K562 (cell line): ENCODE measurements at regions not wholly inside any gene's neighbourhood (a gene's known extent, or its start where the extent isn't known, plus 50 kb on each side); places are given as distances from the start of the nearest gene placed in this dataset.

Source experiments
- ATAC-seq: fragments of 200-7000 bp; cut with Tn5 transposase; 3 replicates; pipeline ENCODE4 v1.9.1; 2020; ENCODE audit warnings: moderate library complexity
- BruUV-seq: library from RNA; stranded (reverse); fragments of 400-500 nt; replicated peaks from 2 replicates; lab custom pipeline; 2021; lab: Mats Ljungman, UMichigan
- CTCF ChIA-PET: fragments of 300-600 bp; formaldehyde crosslinking; extraction: SDS; loops from one replicate; lab custom pipeline; 2021; ENCODE audit warnings: low intra/inter-chr PET ratio; lab: Yijun Ruan, JAX
- POLR2A ChIA-PET: fragments of 300-600, 350-650 bp; sonication (Branson Sonifier 250); formaldehyde crosslinking; extraction: SDS; loops from one replicate; lab custom pipeline; 2021; ENCODE audit warnings: antibody characterized with exemption, inconsistent platforms; lab: Yijun Ruan, JAX
- DNase-seq, 4 experiments: peaks; one replicate each; pipeline versions ENCODE4 v3.0.0 to v3.0.0-alpha.2; 2011 to 2018; ENCODE audit warnings: low spot score in 3 of 4, mixed read lengths in 3 of 4; ENCODE audit errors: extremely low read depth in 1 of 4
- FAIRE-seq: peaks from 2 replicates; lab custom pipeline; 2011; peaks lifted over from hg19 to GRCh38; lab: Jason Lieb, UNC
- H2AFZ ChIP-seq: 2 replicates; pipeline ENCODE4 v1.6.0; 2011; ENCODE audit warnings: low read depth, low read length, control low read depth, inconsistent platforms
- H3K27ac ChIP-seq: fragments of 200-600 bp; 3 replicates; pipeline ENCODE4 v1.8.0; 2011; ENCODE audit warnings: low read depth, mild to moderate bottlenecking, control low read depth, inconsistent platforms, low read length, moderate library complexity, mixed read lengths; ENCODE audit errors: extremely low read depth
- H3K27me3 ChIP-seq, 2 experiments: fragments of 300-600 bp in 1 of 2; 2 replicates in 1 of 2; 3 replicates in 1 of 2; pipeline versions ENCODE4 v1.6.0 to v1.8.0; 2011; ENCODE audit warnings: inconsistent platforms in 2 of 2, low read length in 2 of 2, mild to moderate bottlenecking in 1 of 2, mixed read lengths in 1 of 2, moderate library complexity in 1 of 2; ENCODE audit not compliant: control insufficient read depth in 2 of 2, insufficient read depth in 2 of 2
- H3K36me3 ChIP-seq: fragments of 300-600 bp; 3 replicates; pipeline ENCODE4 v1.8.0; 2011; ENCODE audit warnings: mild to moderate bottlenecking, low read length, inconsistent platforms; ENCODE audit not compliant: control insufficient read depth, insufficient read depth
- H3K4me1 ChIP-seq, 2 experiments: fragments of 200-600 bp in 1 of 2; replicated peaks in 1 of 2; 2 replicates in 1 of 2; 3 replicates in 1 of 2; pipeline versions ENCODE4 v1.5.1 to v1.8.0; 2011; ENCODE audit warnings: inconsistent platforms in 2 of 2, low read length in 2 of 2, mild to moderate bottlenecking in 1 of 2, mixed read lengths in 1 of 2, moderate library complexity in 1 of 2; ENCODE audit not compliant: control insufficient read depth in 2 of 2, insufficient read depth in 2 of 2
- H3K4me2 ChIP-seq: 2 replicates; pipeline ENCODE4 v1.6.1; 2011; ENCODE audit warnings: low read length, control low read depth, inconsistent platforms, mixed read lengths; ENCODE audit not compliant: insufficient read depth
- H3K4me3 ChIP-seq: fragments of 200-600 bp; sonication (generic), shearing (Covaris generic); 2 replicates; pipeline ENCODE4 v1.5.1; 2016; ENCODE audit warnings: control low read depth, inconsistent platforms
- H3K79me2 ChIP-seq: fragments of 200-600 bp; 3 replicates; pipeline ENCODE4 v1.8.0; 2011; ENCODE audit warnings: low read length, inconsistent platforms; ENCODE audit not compliant: control insufficient read depth, insufficient read depth
- H3K9ac ChIP-seq, 2 experiments: 2 replicates each; pipeline versions ENCODE4 v1.6.0 to v1.6.1; 2011; ENCODE audit warnings: low read depth in 2 of 2, low read length in 2 of 2, control low read depth in 1 of 2, inconsistent platforms in 1 of 2, mild to moderate bottlenecking in 1 of 2, mixed read lengths in 1 of 2; ENCODE audit not compliant: insufficient read depth in 1 of 2
- H3K9me1 ChIP-seq: one replicate; pipeline ENCODE4 v1.6.0; 2011; ENCODE audit warnings: inconsistent platforms, mild to moderate bottlenecking, low read length, moderate library complexity; ENCODE audit not compliant: control insufficient read depth, insufficient read depth
- H3K9me3 ChIP-seq: replicated peaks from 2 replicates; pipeline ENCODE4 v1.5.1; 2011; ENCODE audit warnings: low read depth, low read length, inconsistent platforms; ENCODE audit not compliant: control insufficient read depth, insufficient read depth
- H4K20me1 ChIP-seq: replicated peaks from 2 replicates; pipeline ENCODE4 v1.6.1; 2011; ENCODE audit warnings: low read length, inconsistent platforms, mixed read lengths; ENCODE audit not compliant: control insufficient read depth, insufficient read depth
- ARID3B ChIP-seq: fragments of 250-450 bp; sonication (Bioruptor Pico); IDR thresholded peaks from 2 replicates; pipeline ENCODE4 v1.4.0; 2020; ENCODE audit warnings: borderline replicate concordance
- KHSRP ChIP-seq: fragments of 450-650 bp; IDR thresholded peaks from 2 replicates; pipeline ENCODE4 v1.6.1; 2017
- PML ChIP-seq: IDR thresholded peaks from 2 replicates; pipeline ENCODE4 v1.6.1; 2012; ENCODE audit warnings: low read length, inconsistent platforms
- STAT6 ChIP-seq: sonication (generic); formaldehyde crosslinking; IDR thresholded peaks from 2 replicates; pipeline ENCODE4 v1.8.1; 2023; ENCODE audit warnings: mild to moderate bottlenecking, missing genetic modification reagents
- ZMIZ1 ChIP-seq, 2 experiments: fragments of 150-350 bp in 1 of 2; IDR thresholded peaks; 2 replicates each; pipeline ENCODE4 v1.6.1; 2012 to 2016; ENCODE audit warnings: low read depth in 2 of 2, low read length in 2 of 2, mild to moderate bottlenecking in 1 of 2, moderate library complexity in 1 of 2
- ZNF24 ChIP-seq: fragments of 450-650 bp; IDR thresholded peaks from 2 replicates; pipeline ENCODE4 v1.6.1; 2016
- WGBS: fragments of 100-300 bp; shearing (Covaris generic); methylation state at CpG from one replicate; pipeline ENCODE4 v1.1.6; 2016; ENCODE audit warnings: low coverage, mixed read lengths; ENCODE audit not compliant: insufficient coverage; ENCODE audit errors: missing lambda C conversion rate; 5-methylcytosine and 5-hydroxymethylcytosine counted together
- in situ Hi-C: fragments of 300-500 bp; cut with MboI; formaldehyde crosslinking; loops from 4 replicates; pipeline ENCODE4 v1.15.0; 2018; ENCODE audit warnings: inconsistent platforms, mixed read lengths
- intact Hi-C: fragments of 100-400 bp; cut with micrococcal nuclease; formaldehyde crosslinking; loops from 2 replicates; pipeline ENCODE4 v1.14.2; 2022

- no peak for TF ChIP-seq STAT6 (CRISPR knock-in tag)
- TF ChIP-seq PML: no peak
- no peak for TF ChIP-seq ZNF24
- no peak for TF ChIP-seq KHSRP
- TF ChIP-seq, all 486 proteins: peak for 0
These were observed 616.6 kb upstream of the SEMA6A start (continued) for GRCh38 chr5:117191251-117191650.

GRCh38 chr5:117189784-117190183 lies 615.2 kb upstream of the SEMA6A start:
- 0% methylated on average over 4 of the region's 4 CpGs for WGBS
- Histone ChIP-seq H3K27me3 (no peaks in the 10 kb centered on the region), H3K79me2 (no peaks in the 10 kb centered on the region), H3K4me3 (no peak overlapping the region), H3K9ac (no peak overlapping the region), H2AFZ (no peak overlapping the region), H3K9me1 (no peaks in the 10 kb centered on the region), H3K36me3 (no peaks in the 10 kb centered on the region), H4K20me1 (no peaks in the 10 kb centered on the region), H3K4me2 (no peak overlapping the region), H3K27ac (no peak overlapping the region), H3K9me3 (peaks cover 4% of the 10 kb centered on the region; the same call in 1 of the 2 replicates), H3K4me1 (no peaks in the 10 kb centered on the region)
- ChIA-PET CTCF (no interaction called here), POLR2A (no interaction called here)
- DNase-seq (no peak), FAIRE-seq (no peak), ATAC-seq (no peak)
- in situ Hi-C loops: no loop called here
- no TSS peak for BruUV-seq
- intact Hi-C loops: no loop called here
- TF ChIP-seq ARID3B (CRISPR knock-in tag) (no peak), ZMIZ1 (IDR thresholded peaks at IDR 0.05; ENCODE audit: low read depth in 2 of 2, low read length in 2 of 2) (no peak)
